Activated CD4-positive, alpha-beta T cell treated with anti-CD3 and anti-CD28 coated beads for 36 hours (primary cell): ENCODE measurements at regions not wholly inside any gene's neighbourhood (a gene's known extent, or its start where the extent isn't known, plus 50 kb on each side); places are given as distances from the start of the nearest gene placed in this dataset.
A peak's percentile ranks its signal among the peaks of the same experiment; 100 is the strongest.

Source experiments
- ATAC-seq: fragments of 200-7000 bp; cut with Tn5 transposase; one replicate; pipeline ENCODE4 v1.10.0; 2021; ENCODE audit warnings: mild to moderate bottlenecking, moderate library complexity
- CTCF ChIA-PET: fragments of 350-600 bp; sonication (Branson Sonifier 250); formaldehyde crosslinking; loops from one replicate; lab custom pipeline; 2021; ENCODE audit warnings: antibody characterized with exemption; lab: Charles Lee
- POLR2A ChIA-PET: fragments of 350-600 bp; sonication (Branson Sonifier 250); formaldehyde crosslinking; loops from one replicate; lab custom pipeline; 2021; ENCODE audit warnings: antibody characterized with exemption, inconsistent platforms; lab: Charles Lee
- DNase-seq: peaks from one replicate; pipeline ENCODE4 v3.0.0-alpha.2; 2020
- H3K27ac Mint-ChIP-seq: one replicate; pipeline ENCODE4 v1.8.0; 2021; ENCODE audit warnings: mixed read lengths
- H3K27me3 Mint-ChIP-seq: one replicate; pipeline ENCODE4 v1.8.0; 2021; ENCODE audit warnings: mixed read lengths
- H3K36me3 Mint-ChIP-seq: one replicate; pipeline ENCODE4 v1.8.0; 2021; ENCODE audit warnings: low read depth, mixed read lengths
- H3K4me1 Mint-ChIP-seq: one replicate; pipeline ENCODE4 v1.8.0; 2021; ENCODE audit warnings: mixed read lengths
- H3K4me3 Mint-ChIP-seq: one replicate; pipeline ENCODE4 v1.8.0; 2021; ENCODE audit warnings: mild to moderate bottlenecking, moderate library complexity, mixed read lengths
- H3K9me3 Mint-ChIP-seq: one replicate; pipeline ENCODE4 v1.8.0; 2021; ENCODE audit warnings: low read depth, mixed read lengths
- intact Hi-C, 2 experiments: fragments of 100-400 bp; cut with DNase I in 1 of 2; cut with micrococcal nuclease in 1 of 2; formaldehyde crosslinking; loops; one replicate each; pipeline versions ENCODE4 v1.14.2 to v1.15.1; 2022 to 2024; cut with DNase I, micrococcal nuclease

DNA sequence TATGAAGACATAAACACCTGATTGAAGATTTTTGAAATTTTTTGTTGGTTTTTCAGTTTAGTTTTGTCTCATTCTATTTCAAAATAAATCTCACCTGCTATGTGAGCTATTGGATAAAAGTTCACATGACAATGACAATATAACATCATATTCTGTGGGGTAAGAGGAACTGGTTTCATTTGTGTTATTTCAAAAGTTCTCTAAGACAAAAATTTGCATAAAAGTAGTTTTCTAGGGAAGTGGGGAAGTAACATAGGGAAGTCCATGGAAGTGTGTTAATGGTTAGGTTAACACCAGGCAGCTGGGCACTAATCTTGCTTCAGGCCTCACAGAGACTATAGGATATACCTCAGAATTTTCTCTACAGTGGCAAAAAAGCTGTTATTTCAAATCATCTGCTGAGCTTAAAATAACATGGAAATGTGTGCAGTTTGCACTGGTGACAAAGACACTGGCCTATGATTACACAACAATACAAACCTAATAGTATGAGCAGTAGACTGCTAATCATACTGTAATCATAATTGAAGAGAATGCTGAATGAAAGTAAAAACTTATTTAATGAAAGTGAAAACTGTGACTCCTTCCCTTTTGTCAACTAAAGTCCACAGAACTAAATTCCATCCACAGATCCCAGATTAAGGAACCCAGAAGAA is 710.6 kb upstream of the TMEM132C start:
- Mint-ChIP-seq H3K9me3 (peaks cover 3% of the 10 kb centered on the region), H3K4me1 (peaks cover 21% of the 10 kb centered on the region), H3K36me3 (peaks cover 2% of the 10 kb centered on the region), H3K27ac (no peak overlapping the region), H3K27me3 (no peaks in the 10 kb centered on the region), H3K4me3 (no peak overlapping the region)
- DNase-seq (no peak), ATAC-seq (no peak)
- intact Hi-C loops, result loop anchor here in 1 of 2 experiments (5.0 kb wide), 2 partner anchors 69 to 389 kb away; no protein-coding TSS in a partner anchor
- CTCF ChIA-PET, result no interaction called here
- POLR2A ChIA-PET, result no interaction called here

GRCh38 chr12:127558361-127558760 is 708.6 kb upstream of the TMEM132C start:
- Mint-ChIP-seq H3K27ac (peak overlapping the region; percentile 65), H3K4me1 (peaks cover 21% of the 10 kb centered on the region), H3K27me3 (no peaks in the 10 kb centered on the region), H3K9me3 (peaks cover 3% of the 10 kb centered on the region), H3K4me3 (no peak overlapping the region), H3K36me3 (peaks cover 2% of the 10 kb centered on the region)
- ATAC-seq (no peak), DNase-seq (no peak)
- ChIA-PET POLR2A (no interaction called here), CTCF (no interaction called here)
- intact Hi-C loops, result loop anchor here in 1 of 2 experiments (5.0 kb wide), 2 partner anchors 71 to 391 kb away; no protein-coding TSS in a partner anchor

GRCh38 chr12:127559349-127560040 is 707.5 kb upstream of the TMEM132C start:
- intact Hi-C loops, result loop anchor here in 1 of 2 experiments (5.0 kb wide), 2 partner anchors 72 to 392 kb away; no protein-coding TSS in a partner anchor
- DNase-seq (peak; percentile 91), ATAC-seq (peak; percentile 95)
- H3K27me3 Mint-ChIP-seq, result no peaks in the 10 kb centered on the region
- H3K36me3 Mint-ChIP-seq, result peaks cover 2% of the 10 kb centered on the region
- CTCF ChIA-PET, result interaction anchor here (0.6 to 1.0 kb wide), 3 partner anchors 40 to 1378 kb away, joined by 3 to 5 read pairs (median 3); no protein-coding TSS in a partner anchor
- peak overlapping the region; percentile 85 for H3K27ac Mint-ChIP-seq
- peaks cover 21% of the 10 kb centered on the region for H3K4me1 Mint-ChIP-seq
- peaks cover 3% of the 10 kb centered on the region for H3K9me3 Mint-ChIP-seq
- POLR2A ChIA-PET, result no interaction called here
- no peak overlapping the region for H3K4me3 Mint-ChIP-seq

GRCh38 chr12:127560041-127560478 is 706.9 kb upstream of the TMEM132C start:
- no peak for DNase-seq
- ChIA-PET POLR2A (no interaction called here), CTCF (interaction anchor here (0.8 to 1.0 kb wide), 2 partner anchors 40 to 73 kb away, joined by 3 read pairs; no protein-coding TSS in a partner anchor)
- H3K9me3 Mint-ChIP-seq, result peaks cover 3% of the 10 kb centered on the region
- ATAC-seq, result peak; percentile 21
- H3K36me3 Mint-ChIP-seq, result peaks cover 2% of the 10 kb centered on the region
- H3K27ac Mint-ChIP-seq, result peak overlapping the region; percentile 85
- no peak overlapping the region for H3K4me3 Mint-ChIP-seq
- no peaks in the 10 kb centered on the region for H3K27me3 Mint-ChIP-seq
- H3K4me1 Mint-ChIP-seq, result peaks cover 21% of the 10 kb centered on the region
- intact Hi-C loops, result no loop called here

- Mint-ChIP-seq H3K27ac (no peak overlapping the region), H3K9me3 (peaks cover 9% of the 10 kb centered on the region), H3K4me3 (no peak overlapping the region), H3K36me3 (peaks cover 2% of the 10 kb centered on the region), H3K27me3 (no peaks in the 10 kb centered on the region), H3K4me1 (peaks cover 18% of the 10 kb centered on the region)
- POLR2A ChIA-PET, result no interaction called here
- intact Hi-C loops, result no loop called here
- no peak for DNase-seq
- ATAC-seq, result no peak
- CTCF ChIA-PET, result no interaction called here
These were observed 704.2 kb upstream of the TMEM132C start for GRCh38 chr12:127562816-127563215.

- intact Hi-C loops, result no loop called here
- Mint-ChIP-seq H3K4me1 (peaks cover 3% of the 10 kb centered on the region), H3K36me3 (no peaks in the 10 kb centered on the region), H3K27ac (no peak overlapping the region), H3K9me3 (peaks cover 12% of the 10 kb centered on the region), H3K27me3 (no peaks in the 10 kb centered on the region), H3K4me3 (no peak overlapping the region)
- DNase-seq (no peak), ATAC-seq (no peak)
- POLR2A ChIA-PET, result no interaction called here
- CTCF ChIA-PET, result no interaction called here
These were observed 701.7 kb upstream of the TMEM132C start for GRCh38 chr12:127565241-127565640.

DNA sequence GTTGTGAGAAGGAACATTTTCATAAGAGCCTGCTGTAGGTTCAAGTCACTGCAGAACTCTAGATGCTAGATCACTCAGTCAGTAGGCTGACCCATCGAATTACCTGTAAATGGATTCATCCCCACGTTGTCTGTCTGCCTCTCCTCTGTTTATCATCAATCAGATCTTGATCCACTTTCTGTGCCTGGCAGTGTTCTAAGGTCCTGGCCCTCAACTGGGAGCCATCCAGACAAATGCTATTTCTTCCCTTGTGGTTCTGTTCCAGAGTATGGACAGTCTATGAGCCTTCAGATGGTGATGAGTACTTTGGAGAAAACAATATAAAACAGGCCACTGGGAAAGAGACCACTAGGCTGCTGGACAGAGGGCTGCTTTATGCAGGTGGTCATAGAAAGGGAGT is 699.4 kb upstream of the TMEM132C start:
- POLR2A ChIA-PET, result no interaction called here
- no peaks in the 10 kb centered on the region for H3K4me1 Mint-ChIP-seq
- ATAC-seq (no peak), DNase-seq (no peak)
- no peak overlapping the region for H3K27ac Mint-ChIP-seq
- no peak overlapping the region for H3K4me3 Mint-ChIP-seq
- H3K36me3 Mint-ChIP-seq, result no peaks in the 10 kb centered on the region
- CTCF ChIA-PET, result no interaction called here
- peaks cover 9% of the 10 kb centered on the region for H3K9me3 Mint-ChIP-seq
- intact Hi-C loops, result no loop called here
- no peaks in the 10 kb centered on the region for H3K27me3 Mint-ChIP-seq

DNA sequence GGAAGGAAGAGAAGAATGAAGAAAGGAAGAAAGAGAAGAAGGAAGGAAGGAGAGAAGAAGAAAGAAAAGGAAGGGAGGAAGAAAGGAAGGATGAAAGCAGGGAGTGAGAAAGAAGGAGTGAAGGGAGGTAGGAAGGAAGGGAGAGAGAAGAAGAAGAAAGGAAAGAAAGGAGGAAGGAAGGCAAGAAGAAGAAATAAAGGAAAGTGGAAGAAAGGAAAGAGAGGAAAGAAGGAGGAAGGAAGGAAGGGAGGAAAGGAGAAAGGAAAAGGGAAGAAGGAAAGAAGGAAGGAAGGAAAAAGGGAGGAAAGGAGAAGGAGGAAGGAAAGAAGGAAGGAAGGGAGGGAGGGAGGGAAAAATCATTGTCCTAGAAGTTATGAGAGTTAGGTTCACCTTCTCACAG is 696.6 kb upstream of the TMEM132C start:
- ChIA-PET POLR2A (no interaction called here), CTCF (no interaction called here)
- Mint-ChIP-seq H3K27me3 (no peaks in the 10 kb centered on the region), H3K27ac (no peak overlapping the region), H3K4me1 (no peaks in the 10 kb centered on the region), H3K4me3 (no peak overlapping the region), H3K36me3 (no peaks in the 10 kb centered on the region), H3K9me3 (peaks cover 7% of the 10 kb centered on the region)
- DNase-seq (no peak), ATAC-seq (no peak)
- intact Hi-C loops, result no loop called here

GRCh38 chr12:127570793-127571360 is 696.1 kb upstream of the TMEM132C start:
- ChIA-PET POLR2A (no interaction called here), CTCF (no interaction called here)
- Mint-ChIP-seq H3K36me3 (no peaks in the 10 kb centered on the region), H3K4me1 (no peaks in the 10 kb centered on the region), H3K4me3 (no peak overlapping the region), H3K27ac (no peak overlapping the region), H3K27me3 (no peaks in the 10 kb centered on the region), H3K9me3 (peaks cover 7% of the 10 kb centered on the region)
- intact Hi-C loops, result no loop called here
- DNase-seq (no peak), ATAC-seq (no peak)

GRCh38 chr12:127571578-127571977 is 695.4 kb upstream of the TMEM132C start:
- Mint-ChIP-seq H3K27ac (no peak overlapping the region), H3K4me1 (no peaks in the 10 kb centered on the region), H3K9me3 (peaks cover 7% of the 10 kb centered on the region)

GRCh38 chr12:127579446-127579845 is 687.5 kb upstream of the TMEM132C start:
- Mint-ChIP-seq H3K27ac (no peak overlapping the region), H3K27me3 (no peaks in the 10 kb centered on the region), H3K4me1 (no peaks in the 10 kb centered on the region), H3K9me3 (peaks cover 2% of the 10 kb centered on the region), H3K36me3 (no peaks in the 10 kb centered on the region), H3K4me3 (no peak overlapping the region)
- intact Hi-C loops, result no loop called here
- ChIA-PET POLR2A (no interaction called here), CTCF (no interaction called here)
- ATAC-seq, result no peak
- no peak for DNase-seq

More at GRCh38 chr12:127571578-127571977, 695.4 kb upstream of the TMEM132C start:
- no peak for DNase-seq
- Mint-ChIP-seq H3K27me3 (no peaks in the 10 kb centered on the region), H3K4me3 (no peak overlapping the region), H3K36me3 (no peaks in the 10 kb centered on the region)
- POLR2A ChIA-PET, result no interaction called here
- CTCF ChIA-PET, result no interaction called here
- no peak for ATAC-seq
- intact Hi-C loops, result no loop called here
